Suprapubic skin (tissue), 3 donors: ENCODE measurements at regions not wholly inside any gene's neighbourhood (a gene's known extent, or its start where the extent isn't known, plus 50 kb on each side); places are given as distances from the start of the nearest gene placed in this dataset.

Experiments used
- POLR2A ChIP-seq, 2 donors: fragments of 450-650 bp; IDR thresholded peaks; one replicate each; pipeline ENCODE4 v1.6.1; 2017; ENCODE audit warnings: antibody characterized with exemption in 2 of 2, mild to moderate bottlenecking in 2 of 2, moderate library complexity in 2 of 2
- TF ChIP-seq, protein P1 (sequence below), 2 donors: fragments of 200-600 bp in 1 of 2; fragments of 450-650 bp in 1 of 2; sonication (generic) in 1 of 2; IDR thresholded peaks; one replicate each; pipeline ENCODE4 v1.5.1; 2016 to 2019; ENCODE audit warnings: antibody characterized with exemption in 2 of 2, mild to moderate bottlenecking in 1 of 2, moderate library complexity in 1 of 2

GRCh38 chr1:165078391-165078790 lies 278.1 kb downstream of the LMX1A start:
- no peak for TF ChIP-seq POLR2A (IDR thresholded peaks at IDR 0.05)
- TF ChIP-seq, protein P1, sequence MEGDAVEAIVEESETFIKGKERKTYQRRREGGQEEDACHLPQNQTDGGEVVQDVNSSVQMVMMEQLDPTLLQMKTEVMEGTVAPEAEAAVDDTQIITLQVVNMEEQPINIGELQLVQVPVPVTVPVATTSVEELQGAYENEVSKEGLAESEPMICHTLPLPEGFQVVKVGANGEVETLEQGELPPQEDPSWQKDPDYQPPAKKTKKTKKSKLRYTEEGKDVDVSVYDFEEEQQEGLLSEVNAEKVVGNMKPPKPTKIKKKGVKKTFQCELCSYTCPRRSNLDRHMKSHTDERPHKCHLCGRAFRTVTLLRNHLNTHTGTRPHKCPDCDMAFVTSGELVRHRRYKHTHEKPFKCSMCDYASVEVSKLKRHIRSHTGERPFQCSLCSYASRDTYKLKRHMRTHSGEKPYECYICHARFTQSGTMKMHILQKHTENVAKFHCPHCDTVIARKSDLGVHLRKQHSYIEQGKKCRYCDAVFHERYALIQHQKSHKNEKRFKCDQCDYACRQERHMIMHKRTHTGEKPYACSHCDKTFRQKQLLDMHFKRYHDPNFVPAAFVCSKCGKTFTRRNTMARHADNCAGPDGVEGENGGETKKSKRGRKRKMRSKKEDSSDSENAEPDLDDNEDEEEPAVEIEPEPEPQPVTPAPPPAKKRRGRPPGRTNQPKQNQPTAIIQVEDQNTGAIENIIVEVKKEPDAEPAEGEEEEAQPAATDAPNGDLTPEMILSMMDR (IDR thresholded peaks at IDR 0.05), result no peak
